K562 (cell line): ENCODE measurements at regions not wholly inside any gene's neighbourhood (a gene's known extent, or its start where the extent isn't known, plus 50 kb on each side); places are given as distances from the start of the nearest gene placed in this dataset.

ENCODE experiments used
- CHD1 ChIP-seq: fragments of 200-600 bp; sonication (generic); IDR thresholded peaks from one replicate; pipeline ENCODE4 v1.6.1; 2012; ENCODE audit warnings: mild to moderate bottlenecking, moderate library complexity, low read length, inconsistent platforms
- CUX1 ChIP-seq: fragments of 200-800 bp; sonication (Bioruptor generic); IDR thresholded peaks from 2 replicates; pipeline ENCODE4 v1.6.1; 2016; ENCODE audit warnings: missing genetic modification characterization, missing compliant biosample characterization
- HIVEP1 ChIP-seq: fragments of 250-450 bp; sonication (Bioruptor Pico); IDR thresholded peaks from 2 replicates; pipeline ENCODE4 v1.4.0; 2020; ENCODE audit warnings: mild to moderate bottlenecking
- KLF10 ChIP-seq: fragments of 250-450 bp; sonication (Bioruptor Pico); IDR thresholded peaks from 2 replicates; pipeline ENCODE4 v1.6.1; 2021; ENCODE audit warnings: matching md5 sums
- MAFG ChIP-seq: fragments of 450-650 bp; conservative IDR thresholded peaks from 2 replicates; pipeline ENCODE4 v1.6.1; 2016; ENCODE audit warnings: missing genetic modification characterization, missing compliant biosample characterization
- NCOA4 ChIP-seq: fragments of 450-650 bp; IDR thresholded peaks from 2 replicates; pipeline ENCODE4 v1.6.1; 2018; ENCODE audit warnings: mild to moderate bottlenecking; ENCODE audit not compliant: partially characterized antibody
- NFE2L1 ChIP-seq: fragments of 450-650 bp; IDR thresholded peaks from 2 replicates; pipeline ENCODE4 v1.6.1; 2016; ENCODE audit warnings: missing genetic modification characterization, low read depth, mild to moderate bottlenecking, missing compliant biosample characterization, moderate library complexity, borderline replicate concordance
- NFXL1 ChIP-seq: fragments of 450-650 bp; formaldehyde crosslinking; IDR thresholded peaks from 2 replicates; pipeline ENCODE4 v1.4.0; 2021; ENCODE audit warnings: mild to moderate bottlenecking
- PRDM10 ChIP-seq: fragments of 450-650 bp; IDR thresholded peaks from 2 replicates; pipeline ENCODE4 v1.6.1; 2018; ENCODE audit not compliant: partially characterized antibody
- RAD51 ChIP-seq: fragments of 450-650 bp; IDR thresholded peaks from 2 replicates; pipeline ENCODE4 v1.7.1; 2016; ENCODE audit warnings: low read depth, mild to moderate bottlenecking, borderline replicate concordance
- RERE ChIP-seq: sonication (generic); formaldehyde crosslinking; IDR thresholded peaks from 2 replicates; pipeline ENCODE4 v1.8.0; 2023; ENCODE audit warnings: missing genetic modification reagents, mild to moderate bottlenecking, borderline replicate concordance
- SETDB1 ChIP-seq: IDR thresholded peaks from one replicate; pipeline ENCODE4 v1.6.1; 2012; ENCODE audit warnings: low read length, control low read depth, inconsistent platforms
- TSC22D4 ChIP-seq: fragments of 450-650 bp; IDR thresholded peaks from 2 replicates; pipeline ENCODE4 v1.6.1; 2016; ENCODE audit warnings: missing genetic modification characterization, missing biosample characterization, control low read depth
- ZNF561 ChIP-seq: fragments of 450-650 bp; formaldehyde crosslinking; conservative IDR thresholded peaks from 2 replicates; pipeline ENCODE4 v1.4.0; 2020; ENCODE audit warnings: mild to moderate bottlenecking, moderate library complexity
- ZNF668 ChIP-seq: fragments of 250-450 bp; sonication (Bioruptor Pico); IDR thresholded peaks from 2 replicates; pipeline ENCODE4 v1.8.0; 2022; ENCODE audit warnings: mild to moderate bottlenecking, inconsistent platforms

GRCh38 chr7:135803143-135803542 is 54.5 kb upstream of the FAM180A start (continued):
- no peak for TF ChIP-seq NCOA4
- no peak for TF ChIP-seq CHD1
- TF ChIP-seq SETDB1, result no peak
- TF ChIP-seq ZNF561 (CRISPR knock-in tag), result no peak
- no peak for TF ChIP-seq ZNF668
- no peak for TF ChIP-seq CUX1 (CRISPR knock-in tag)
- no peak for TF ChIP-seq TSC22D4 (tag)
- no peak for TF ChIP-seq RAD51
- 0 out of 2 replicates have a peak, but pooled peaks have one; percentile 16 for TF ChIP-seq NFE2L1
- no peak for TF ChIP-seq NFXL1
- no peak for TF ChIP-seq HIVEP1 (CRISPR knock-in tag)
- peak; percentile 67 for TF ChIP-seq MAFG
- no peak for TF ChIP-seq RERE (CRISPR knock-in tag)
- TF ChIP-seq PRDM10, result no peak
- no peak for TF ChIP-seq KLF10
